K562 (cell line): ENCODE measurements at regions not wholly inside any gene's neighbourhood (a gene's known extent, or its start where the extent isn't known, plus 50 kb on each side); places are given as distances from the start of the nearest gene placed in this dataset.

Experiments
- CREB1 ChIP-seq, 2 experiments: sonication (generic) in 1 of 2; formaldehyde crosslinking in 1 of 2; IDR thresholded peaks; 2 replicates each; pipeline versions ENCODE4 v1.6.1 to v1.8.0; 2012 to 2022; ENCODE audit warnings: inconsistent platforms in 1 of 2, mild to moderate bottlenecking in 1 of 2, missing genetic modification reagents in 1 of 2, moderate library complexity in 1 of 2
- CTCF ChIP-seq, 3 experiments: IDR thresholded peaks in 2 of 3; conservative IDR thresholded peaks in 1 of 3; 2 replicates each; pipeline ENCODE4 v1.5.1; 2011 to 2012; ENCODE audit warnings: low read length in 3 of 3, mild to moderate bottlenecking in 3 of 3, control low read depth in 2 of 3, improper control_type of control experiment in 1 of 3, inconsistent platforms in 1 of 3, low read depth in 1 of 3, mixed read lengths in 1 of 3, moderate library complexity in 1 of 3; ENCODE audit not compliant: insufficient read depth in 2 of 3
- FOXM1 ChIP-seq, 2 experiments: fragments of 450-650 bp in 1 of 2; sonication (generic) in 1 of 2; formaldehyde crosslinking in 1 of 2; IDR thresholded peaks; 2 replicates each; pipeline versions ENCODE4 v1.6.1 to v1.9.0; 2017 to 2022; ENCODE audit warnings: low read depth in 2 of 2, mild to moderate bottlenecking in 2 of 2, missing genetic modification reagents in 1 of 2, moderate library complexity in 1 of 2
- RUNX1 ChIP-seq: sonication (generic); IDR thresholded peaks from 2 replicates; pipeline ENCODE4 v1.6.1; 2016; ENCODE audit warnings: antibody characterized with exemption, low read depth

- TF ChIP-seq CTCF (IDR thresholded peaks at IDR 0.05 in 2 of 3, conservative IDR thresholded peaks at IDR 0.05 in 1 of 3; ENCODE audit: insufficient read depth in 2 of 3, low read depth in 1 of 3, low read length in 3 of 3) (no peak), FOXM1 (IDR thresholded peaks at IDR 0.05; ENCODE audit: low read depth) (no peak), FOXM1 (CRISPR knock-in tag; IDR thresholded peaks at IDR 0.05; ENCODE audit: low read depth) (no peak), CREB1 (IDR thresholded peaks at IDR 0.05) (no peak), CREB1 (CRISPR knock-in tag; IDR thresholded peaks at IDR 0.05) (no peak), RUNX1 (no peak)
Measured at GRCh38 chr5:164809821-164810220, 1304.4 kb downstream of the MAT2B start.
